GM12878 (cell line): ENCODE measurements at regions not wholly inside any gene's neighbourhood (a gene's known extent, or its start where the extent isn't known, plus 50 kb on each side); places are given as distances from the start of the nearest gene placed in this dataset.

Experiments
- ATAC-seq: fragments of 200-7000 bp; cut with Tn5 transposase; 3 replicates; pipeline ENCODE4 v1.9.1; 2020; ENCODE audit warnings: mild to moderate bottlenecking, moderate library complexity
- BruUV-seq: library from RNA; stranded (reverse); fragments of 400-500 nt; replicated peaks from 2 replicates; lab custom pipeline; 2021; lab: Mats Ljungman, UMichigan
- CTCF ChIA-PET: fragments of 300-600 bp; sonication (Branson Sonifier 250); formaldehyde crosslinking; extraction: SDS; loops from one replicate; lab custom pipeline; 2021; ENCODE audit warnings: inconsistent platforms; lab: Yijun Ruan, JAX
- POLR2A ChIA-PET: fragments of 350-600 bp; formaldehyde crosslinking; extraction: SDS; loops from one replicate; lab custom pipeline; 2021; ENCODE audit warnings: inconsistent platforms; lab: Charles Lee
- RAD21 ChIA-PET: fragments of 300-600 bp; sonication (Branson Sonifier 250); formaldehyde crosslinking; loops from one replicate; lab custom pipeline; 2023; ENCODE audit warnings: antibody characterized with exemption; ENCODE audit not compliant: unreplicated experiment; lab: Charles Lee
- SMC1A ChIA-PET: fragments of 300-600 bp; sonication (Branson Sonifier 250); formaldehyde crosslinking; loops from one replicate; lab custom pipeline; 2023; ENCODE audit not compliant: unreplicated experiment, uncharacterized antibody; lab: Charles Lee
- DNase-seq: peaks from one replicate; pipeline ENCODE4 v3.0.0-alpha.2; 2011; ENCODE audit warnings: low read depth, low spot score
- FAIRE-seq: peaks from 3 replicates; lab custom pipeline; 2011; peaks lifted over from hg19 to GRCh38; lab: Jason Lieb, UNC
- H2AFZ ChIP-seq: 2 replicates; pipeline ENCODE4 v1.6.0; 2011; ENCODE audit warnings: low read depth, low read length, control low read depth; ENCODE audit not compliant: control insufficient read depth
- H3K27ac ChIP-seq: 2 replicates; pipeline ENCODE4 v1.5.1; 2011; ENCODE audit warnings: control low read depth; ENCODE audit not compliant: control insufficient read depth, insufficient read depth
- H3K27me3 ChIP-seq, 2 experiments: replicated peaks in 1 of 2; 2 replicates each; pipeline versions ENCODE4 v1.6.0 to v1.6.1; 2011; ENCODE audit warnings: low read length in 1 of 2; ENCODE audit not compliant: control insufficient read depth in 2 of 2, insufficient read depth in 2 of 2
- H3K36me3 ChIP-seq, 2 experiments: 2 replicates each; pipeline ENCODE4 v1.5.1; 2011; ENCODE audit warnings: low read length in 1 of 2; ENCODE audit not compliant: control insufficient read depth in 2 of 2, insufficient read depth in 2 of 2
- H3K4me1 ChIP-seq: 2 replicates; pipeline ENCODE4 v1.6.1; 2011; ENCODE audit warnings: mild to moderate bottlenecking, low read length, moderate library complexity, mixed read lengths; ENCODE audit not compliant: control insufficient read depth, insufficient read depth
- H3K4me2 ChIP-seq: 2 replicates; pipeline ENCODE4 v1.6.0; 2011; ENCODE audit warnings: control low read depth; ENCODE audit not compliant: control insufficient read depth, insufficient read depth
- H3K4me3 ChIP-seq: fragments of 200-600 bp; sonication (generic); 2 replicates; pipeline ENCODE4 v1.5.1; 2016
- H3K79me2 ChIP-seq: 2 replicates; pipeline ENCODE4 v1.6.0; 2011; ENCODE audit warnings: low read length; ENCODE audit not compliant: control insufficient read depth, insufficient read depth
- H3K9ac ChIP-seq: 2 replicates; pipeline ENCODE4 v1.8.0; 2011; ENCODE audit warnings: low read length, control low read depth, mixed read lengths; ENCODE audit not compliant: control insufficient read depth, insufficient read depth
- H3K9me3 ChIP-seq: replicated peaks from 3 replicates; pipeline ENCODE4 v1.5.1; 2011; ENCODE audit warnings: mild to moderate bottlenecking, low read length; ENCODE audit not compliant: control insufficient read depth, insufficient read depth
- H4K20me1 ChIP-seq: 2 replicates; pipeline ENCODE4 v1.6.0; 2011; ENCODE audit not compliant: control insufficient read depth, insufficient read depth
- DPF2 ChIP-seq: fragments of 450-650 bp; IDR thresholded peaks from 2 replicates; pipeline ENCODE4 v1.6.1; 2017; ENCODE audit warnings: mild to moderate bottlenecking
- MTA2 ChIP-seq: fragments of 450-650 bp; IDR thresholded peaks from 2 replicates; pipeline ENCODE4 v1.6.1; 2016; ENCODE audit warnings: low read depth, mild to moderate bottlenecking, moderate library complexity
- NR2C1 ChIP-seq: fragments of 450-650 bp; IDR thresholded peaks from 2 replicates; pipeline ENCODE4 v1.6.1; 2017; ENCODE audit warnings: antibody characterized with exemption, mild to moderate bottlenecking, moderate library complexity
- PKNOX1 ChIP-seq: fragments of 450-650 bp; IDR thresholded peaks from 2 replicates; pipeline ENCODE4 v1.6.1; 2016; ENCODE audit warnings: mild to moderate bottlenecking
- PML ChIP-seq: IDR thresholded peaks from 2 replicates; pipeline ENCODE4 v1.6.1; 2012; ENCODE audit warnings: low read length, inconsistent platforms
- PRDM15 ChIP-seq: fragments of 450-650 bp; formaldehyde crosslinking; IDR thresholded peaks from 2 replicates; pipeline ENCODE4 v1.4.0; 2020; ENCODE audit warnings: mild to moderate bottlenecking, moderate library complexity
- RCOR1 ChIP-seq: conservative IDR thresholded peaks from 2 replicates; pipeline ENCODE4 v1.6.1; 2012; ENCODE audit warnings: low read depth, low read length, improper control_type of control experiment
- SUPT20H ChIP-seq: IDR thresholded peaks from 2 replicates; pipeline ENCODE4 v1.6.1; 2011; ENCODE audit warnings: low read depth, mild to moderate bottlenecking, low read length, moderate library complexity, borderline replicate concordance; ENCODE audit not compliant: control insufficient read depth
- TCF7 ChIP-seq: IDR thresholded peaks from 2 replicates; pipeline ENCODE4 v1.6.1; 2014; ENCODE audit warnings: antibody characterized with exemption, borderline replicate concordance
- ZBTB33 ChIP-seq: fragments of 450-650 bp; IDR thresholded peaks from 2 replicates; pipeline ENCODE4 v1.6.1; 2017; ENCODE audit warnings: mild to moderate bottlenecking
- ZBTB4 ChIP-seq: fragments of 450-650 bp; formaldehyde crosslinking; IDR thresholded peaks from 2 replicates; pipeline ENCODE4 v1.4.0; 2022; ENCODE audit warnings: mild to moderate bottlenecking, moderate library complexity
- ZNF274 ChIP-seq: IDR thresholded peaks from one replicate; pipeline ENCODE4 v1.8.0; 2011; ENCODE audit not compliant: insufficient read length, insufficient read depth
- ZNF622 ChIP-seq: fragments of 450-650 bp; IDR thresholded peaks from 2 replicates; pipeline ENCODE4 v1.6.1; 2017; ENCODE audit warnings: mild to moderate bottlenecking, inconsistent platforms
- WGBS: methylation state at CpG from one replicate; pipeline ENCODE4 v1.1.6; 2016; ENCODE audit warnings: low lambda C conversion rate; ENCODE audit not compliant: insufficient replicate concordance, insufficient coverage; ENCODE audit errors: missing lambda C conversion rate; 5-methylcytosine and 5-hydroxymethylcytosine counted together
- in situ Hi-C: fragments of 300-500 bp; cut with MboI; formaldehyde crosslinking; loops from 9 replicates; pipeline ENCODE4 v1.14.3; 2018; ENCODE audit warnings: mixed read lengths
- intact Hi-C: fragments of 100-400 bp; cut with micrococcal nuclease; formaldehyde crosslinking; loops from one replicate; pipeline ENCODE4 v1.14.2; 2022; ENCODE audit not compliant: unreplicated experiment

DNA sequence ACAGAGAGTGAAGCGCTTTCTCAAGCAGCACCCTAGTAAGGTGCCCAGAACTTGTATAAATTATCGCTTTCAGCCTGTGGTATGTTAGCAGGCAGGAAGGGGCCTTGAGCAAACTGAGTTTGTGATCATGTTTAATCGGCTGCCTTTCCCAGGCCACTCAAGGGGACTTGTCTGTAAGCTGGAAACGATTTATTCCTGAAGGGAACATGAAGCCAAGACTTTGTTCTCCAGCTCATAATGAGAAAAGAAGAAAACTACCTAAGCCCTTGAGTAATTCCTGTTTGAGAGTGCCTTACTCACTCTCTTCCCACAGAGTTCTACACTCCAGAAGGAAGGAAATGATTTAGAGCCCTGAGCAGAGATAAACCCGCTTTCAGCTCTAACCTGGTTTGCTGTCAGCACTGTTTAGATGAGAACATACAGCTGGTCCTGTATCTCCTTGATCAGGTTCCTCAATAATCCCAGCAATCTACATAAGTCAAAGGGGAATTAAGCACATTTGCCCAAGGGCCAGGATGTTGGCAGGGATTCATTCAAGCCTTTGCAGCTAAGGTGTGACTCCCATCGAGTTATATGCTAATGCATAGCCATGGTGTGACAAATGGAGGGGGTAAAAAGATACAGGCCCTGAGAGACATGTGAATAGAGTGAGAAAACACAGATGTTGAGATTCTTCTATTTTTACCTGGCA lies 187.7 kb upstream of the SLC24A5 start (continued):
- TF ChIP-seq PRDM15 (CRISPR knock-in tag) (no peak), PML (no peak), ZBTB33 (no peak), ZNF274 (no peak), RCOR1 (no peak)

- Histone ChIP-seq H3K79me2 (no peaks in the 10 kb centered on the region), H3K36me3 (no peaks in the 10 kb centered on the region), H3K9me3 (no peaks in the 10 kb centered on the region), H3K9ac (no peak overlapping the region), H3K27me3 (no peaks in the 10 kb centered on the region), H3K4me2 (no peak overlapping the region), H4K20me1 (no peaks in the 10 kb centered on the region), H3K4me3 (no peak overlapping the region), H3K27ac (no peak overlapping the region), H3K4me1 (no peaks in the 10 kb centered on the region), H2AFZ (no peak overlapping the region)
- BruUV-seq: no TSS peak
- ATAC-seq (no peak), DNase-seq (no peak), FAIRE-seq (no peak)
- in situ Hi-C loops (no loop called here), intact Hi-C loops (no loop called here)
- CTCF ChIA-PET: no interaction called here
- RAD21 ChIA-PET: no interaction called here
- SMC1A ChIA-PET: no interaction called here
- POLR2A ChIA-PET: no interaction called here
- WGBS: 65% methylated on average over 3 of the region's 3 CpGs
- TF ChIP-seq NR2C1: no peak
- no peak for TF ChIP-seq ZBTB4 (CRISPR knock-in tag)
- no peak for TF ChIP-seq TCF7
- TF ChIP-seq SUPT20H: no peak
- TF ChIP-seq DPF2: no peak
- TF ChIP-seq ZNF622: no peak
- TF ChIP-seq MTA2: no peak
- TF ChIP-seq PKNOX1: no peak
These were observed 186.9 kb upstream of the SLC24A5 start for GRCh38 chr15:47933865-47934264.
